Endothelial cell of umbilical vein (primary cell): ENCODE measurements at regions not wholly inside any gene's neighbourhood (a gene's known extent, or its start where the extent isn't known, plus 50 kb on each side); places are given as distances from the start of the nearest gene placed in this dataset.

Source experiments
- BruUV-seq: library from RNA; stranded (reverse); fragments of 400-500 nt; replicated peaks from 2 replicates; lab custom pipeline; 2021; lab: Mats Ljungman, UMichigan
- CTCF ChIA-PET: fragments of 300-600, 350-600 bp; sonication (Branson Sonifier 250); formaldehyde crosslinking; loops from one replicate; lab custom pipeline; 2021; ENCODE audit warnings: antibody characterized with exemption, inconsistent platforms; lab: Charles Lee
- POLR2A ChIA-PET: fragments of 300-600, 350-600 bp; sonication (Branson Sonifier 250); formaldehyde crosslinking; loops from one replicate; lab custom pipeline; 2021; ENCODE audit warnings: antibody characterized with exemption, inconsistent platforms; lab: Charles Lee
- DNase-seq: peaks from one replicate; pipeline ENCODE4 v3.0.0-alpha.2; 2011; ENCODE audit warnings: low read depth, low spot score
- FAIRE-seq: peaks from 2 replicates; lab custom pipeline; 2011; peaks lifted over from hg19 to GRCh38; lab: Jason Lieb, UNC
- H2AFZ ChIP-seq: 2 replicates; pipeline ENCODE4 v1.6.0; 2012; ENCODE audit warnings: low read depth, low read length, control low read depth, inconsistent platforms
- H3K27ac ChIP-seq: 2 replicates; pipeline ENCODE4 v1.5.1; 2011; ENCODE audit warnings: low read depth, mild to moderate bottlenecking, control low read depth, low read length, moderate library complexity; ENCODE audit not compliant: insufficient read depth
- H3K27me3 ChIP-seq, 2 experiments: 2 replicates each; pipeline versions ENCODE4 v1.6.0 to v1.6.1; 2011; ENCODE audit warnings: low read length in 2 of 2, mixed read lengths in 1 of 2; ENCODE audit not compliant: control insufficient read depth in 2 of 2, insufficient read depth in 2 of 2
- H3K36me3 ChIP-seq, 2 experiments: 2 replicates in 1 of 2; 3 replicates in 1 of 2; pipeline ENCODE4 v1.5.1; 2011; ENCODE audit warnings: low read length in 2 of 2, mild to moderate bottlenecking in 1 of 2, moderate library complexity in 1 of 2; ENCODE audit not compliant: control insufficient read depth in 2 of 2, insufficient read depth in 2 of 2; ENCODE audit errors: extremely low read depth in 1 of 2
- H3K4me1 ChIP-seq: 3 replicates; pipeline ENCODE4 v1.5.1; 2011; ENCODE audit warnings: mild to moderate bottlenecking, low read length; ENCODE audit not compliant: control insufficient read depth, insufficient read depth; ENCODE audit errors: extremely low read depth
- H3K4me2 ChIP-seq: 2 replicates; pipeline ENCODE4 v1.6.1; 2011; ENCODE audit warnings: low read length, control low read depth, mixed read lengths; ENCODE audit not compliant: insufficient read depth
- H3K4me3 ChIP-seq, 3 experiments: fragments of 200-600 bp in 1 of 3; sonication (generic), shearing (Covaris generic) in 1 of 3; replicated peaks in 1 of 3; 2 replicates each; pipeline ENCODE4 v1.5.1; 2011 to 2016; ENCODE audit warnings: control low read depth in 3 of 3, low read length in 3 of 3, mild to moderate bottlenecking in 2 of 3, inconsistent platforms in 1 of 3, low read depth in 1 of 3, moderate library complexity in 1 of 3; ENCODE audit not compliant: insufficient read depth in 1 of 3
- H3K79me2 ChIP-seq: 2 replicates; pipeline ENCODE4 v1.6.0; 2012; ENCODE audit warnings: low read length, inconsistent platforms; ENCODE audit not compliant: control insufficient read depth, insufficient read depth
- H3K9ac ChIP-seq: replicated peaks from 2 replicates; pipeline ENCODE3; 2011; ENCODE audit warnings: low read length, control low read depth; ENCODE audit not compliant: insufficient read depth; ENCODE audit errors: extremely low read depth
- H3K9me1 ChIP-seq: replicated peaks from 3 replicates; pipeline ENCODE4 v1.6.0; 2011; ENCODE audit warnings: mild to moderate bottlenecking, low read length; ENCODE audit not compliant: control insufficient read depth, insufficient read depth; ENCODE audit errors: extremely low read depth
- H3K9me3 ChIP-seq: replicated peaks from 2 replicates; pipeline ENCODE4 v1.5.1; 2012; ENCODE audit warnings: low read length, inconsistent platforms; ENCODE audit not compliant: control insufficient read depth, insufficient read depth
- H4K20me1 ChIP-seq: replicated peaks from 2 replicates; pipeline ENCODE3; 2011; ENCODE audit warnings: mild to moderate bottlenecking, low read length; ENCODE audit not compliant: control insufficient read depth, insufficient read depth; ENCODE audit errors: extremely low read depth
- EZH2 ChIP-seq: IDR thresholded peaks from 2 replicates; pipeline ENCODE4 v1.6.1; 2012; ENCODE audit warnings: borderline replicate concordance, low read depth, mild to moderate bottlenecking, moderate library complexity, low read length, inconsistent platforms; ENCODE audit not compliant: severe bottlenecking
- FOS ChIP-seq: IDR thresholded peaks from 2 replicates; pipeline ENCODE4 v1.6.1; 2011; ENCODE audit warnings: mild to moderate bottlenecking, low read length, moderate library complexity, borderline replicate concordance; ENCODE audit not compliant: insufficient read depth
- GATA2 ChIP-seq: IDR thresholded peaks from 2 replicates; pipeline ENCODE4 v1.7.0; 2011; ENCODE audit warnings: low read depth, mild to moderate bottlenecking, moderate library complexity, mixed read lengths, low read length; ENCODE audit not compliant: insufficient read length, insufficient read depth
- JUN ChIP-seq: IDR thresholded peaks from 2 replicates; pipeline ENCODE4 v1.6.1; 2011; ENCODE audit warnings: borderline replicate concordance, low read depth; ENCODE audit not compliant: insufficient read length, insufficient read depth
- MYC ChIP-seq: IDR thresholded peaks from one replicate; pipeline ENCODE4 v1.6.1; 2011; ENCODE audit warnings: mild to moderate bottlenecking, low read depth, low read length
- POLR2A ChIP-seq: IDR thresholded peaks from 2 replicates; pipeline ENCODE4 v1.6.1; 2012; ENCODE audit warnings: low read depth, mild to moderate bottlenecking, control low read depth, low read length
- POLR2AphosphoS5 ChIP-seq: IDR thresholded peaks from 2 replicates; pipeline ENCODE4 v1.6.1; 2012; ENCODE audit warnings: low read depth, mild to moderate bottlenecking, control low read depth, low read length, moderate library complexity; ENCODE audit not compliant: insufficient read depth
- dilution Hi-C: fragments of 300-500 bp; cut with MboI; formaldehyde crosslinking; loops from one replicate; pipeline ENCODE4 v1.15.0; 2019; ENCODE audit warnings: low sequenced_read_pairs; ENCODE audit not compliant: extremely low pct_ligation_motif_present
- intact Hi-C: fragments of 100-400 bp; cut with micrococcal nuclease; formaldehyde crosslinking; loops from one replicate; pipeline ENCODE4 v1.10.0; 2022
- TF ChIP-seq, protein P1 (sequence below): IDR thresholded peaks from 2 replicates; pipeline ENCODE4 v1.6.1; 2011; ENCODE audit not compliant: insufficient read depth, insufficient read length
- TF ChIP-seq, protein P2 (sequence below), 2 donors: IDR thresholded peaks; 1 replicate in 1 of 2; 2 replicates in 1 of 2; pipeline ENCODE4 v1.5.1; 2011; ENCODE audit warnings: low read length in 2 of 2, mild to moderate bottlenecking in 2 of 2, moderate library complexity in 2 of 2, control low read depth in 1 of 2, inconsistent platforms in 1 of 2, low read depth in 1 of 2; ENCODE audit not compliant: insufficient read depth in 1 of 2; ENCODE audit errors: extremely low read depth in 1 of 2

DNA sequence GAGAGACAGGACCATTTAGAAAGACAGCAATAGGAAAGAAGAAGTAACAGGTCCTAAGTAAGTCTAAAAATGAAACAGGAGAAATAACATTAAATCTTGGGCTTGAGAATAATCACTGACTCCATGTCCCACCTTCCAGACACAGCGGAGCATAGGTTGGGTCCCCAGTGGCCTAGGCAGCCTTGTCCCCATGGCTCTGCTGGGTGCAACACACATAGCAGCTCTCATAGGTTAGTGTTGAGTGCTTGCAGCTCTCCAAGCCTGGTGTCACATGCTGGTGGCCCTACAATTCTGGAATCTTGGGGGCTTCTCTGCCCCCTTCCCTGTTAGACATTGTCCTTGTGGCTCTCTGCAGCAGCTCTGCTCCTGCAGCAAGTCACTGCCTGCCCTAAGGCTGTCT, 952.8 kb upstream of the ADGRL2 start:
- Histone ChIP-seq H3K36me3 (no peaks in the 10 kb centered on the region), H3K9me3 (no peaks in the 10 kb centered on the region), H3K4me2 (no peak overlapping the region), H3K27ac (no peak overlapping the region), H4K20me1 (no peaks in the 10 kb centered on the region), H3K4me1 (no peaks in the 10 kb centered on the region), H3K4me3 (no peak overlapping the region), H3K79me2 (no peaks in the 10 kb centered on the region), H3K9me1 (no peaks in the 10 kb centered on the region), H2AFZ (no peak overlapping the region), H3K27me3 (no peaks in the 10 kb centered on the region), H3K9ac (no peak overlapping the region)
- TF ChIP-seq JUN (no peak), POLR2AphosphoS5 (no peak), GATA2 (no peak), EZH2 (no peak), POLR2A (no peak), MYC (no peak), FOS (no peak)
- TF ChIP-seq, protein P1, sequence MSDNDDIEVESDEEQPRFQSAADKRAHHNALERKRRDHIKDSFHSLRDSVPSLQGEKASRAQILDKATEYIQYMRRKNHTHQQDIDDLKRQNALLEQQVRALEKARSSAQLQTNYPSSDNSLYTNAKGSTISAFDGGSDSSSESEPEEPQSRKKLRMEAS: no peak
- TF ChIP-seq, protein P2, sequence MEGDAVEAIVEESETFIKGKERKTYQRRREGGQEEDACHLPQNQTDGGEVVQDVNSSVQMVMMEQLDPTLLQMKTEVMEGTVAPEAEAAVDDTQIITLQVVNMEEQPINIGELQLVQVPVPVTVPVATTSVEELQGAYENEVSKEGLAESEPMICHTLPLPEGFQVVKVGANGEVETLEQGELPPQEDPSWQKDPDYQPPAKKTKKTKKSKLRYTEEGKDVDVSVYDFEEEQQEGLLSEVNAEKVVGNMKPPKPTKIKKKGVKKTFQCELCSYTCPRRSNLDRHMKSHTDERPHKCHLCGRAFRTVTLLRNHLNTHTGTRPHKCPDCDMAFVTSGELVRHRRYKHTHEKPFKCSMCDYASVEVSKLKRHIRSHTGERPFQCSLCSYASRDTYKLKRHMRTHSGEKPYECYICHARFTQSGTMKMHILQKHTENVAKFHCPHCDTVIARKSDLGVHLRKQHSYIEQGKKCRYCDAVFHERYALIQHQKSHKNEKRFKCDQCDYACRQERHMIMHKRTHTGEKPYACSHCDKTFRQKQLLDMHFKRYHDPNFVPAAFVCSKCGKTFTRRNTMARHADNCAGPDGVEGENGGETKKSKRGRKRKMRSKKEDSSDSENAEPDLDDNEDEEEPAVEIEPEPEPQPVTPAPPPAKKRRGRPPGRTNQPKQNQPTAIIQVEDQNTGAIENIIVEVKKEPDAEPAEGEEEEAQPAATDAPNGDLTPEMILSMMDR (IDR thresholded peaks at IDR 0.05; ENCODE audit: extremely low read depth in 1 of 2, insufficient read depth in 1 of 2, low read depth in 1 of 2, low read length in 2 of 2): no peak
- ChIA-PET POLR2A (no interaction called here), CTCF (no interaction called here)
- FAIRE-seq: no peak
- DNase-seq: no peak
- dilution Hi-C loops (no loop called here), intact Hi-C loops (no loop called here)
- BruUV-seq: no TSS peak
